A549 (cell line): ENCODE measurements at regions not wholly inside any gene's neighbourhood (a gene's known extent, or its start where the extent isn't known, plus 50 kb on each side); places are given as distances from the start of the nearest gene placed in this dataset.

Source experiments
- CEBPB ChIP-seq, 2 experiments: fragments of >200 bp in 1 of 2; sonication (Bioruptor Twin) in 1 of 2; formaldehyde crosslinking in 1 of 2; IDR thresholded peaks; 2 replicates each; pipeline ENCODE4 v1.6.1; 2012 to 2016
- CTCF ChIP-seq: fragments of >200 bp; sonication (Bioruptor Twin); formaldehyde crosslinking; IDR thresholded peaks from 3 replicates; pipeline ENCODE4 v1.5.1; 2016
- EP300 ChIP-seq, 2 experiments: fragments of >200 bp; sonication (Bioruptor Twin); formaldehyde crosslinking; IDR thresholded peaks; 2 replicates in 1 of 2; 3 replicates in 1 of 2; pipeline ENCODE4 v1.6.1; 2016 to 2017
- GATA3 ChIP-seq: IDR thresholded peaks from 2 replicates; pipeline ENCODE4 v1.6.1; 2012; ENCODE audit warnings: borderline replicate concordance
- HMGXB4 ChIP-seq: fragments of 250-450 bp; sonication (Bioruptor Pico); IDR thresholded peaks from 2 replicates; pipeline ENCODE4 v1.5.0; 2021; ENCODE audit warnings: mild to moderate bottlenecking, moderate library complexity, borderline replicate concordance
- MAX ChIP-seq: IDR thresholded peaks from 2 replicates; pipeline ENCODE4 v1.6.1; 2012
- MAZ ChIP-seq: fragments of 150-350 bp; IDR thresholded peaks from 2 replicates; pipeline ENCODE4 v1.6.1; 2014; ENCODE audit warnings: antibody characterized with exemption, low read depth, low read length, borderline replicate concordance
- POLR2A ChIP-seq: IDR thresholded peaks from 2 replicates; pipeline ENCODE4 v1.6.1; 2012; ENCODE audit warnings: mild to moderate bottlenecking, low read length
- TP53 ChIP-seq: fragments of 250-450 bp; sonication (Bioruptor Pico); IDR thresholded peaks from 2 replicates; pipeline ENCODE4 v1.5.0; 2021; ENCODE audit warnings: mild to moderate bottlenecking, moderate library complexity
- USF2 ChIP-seq: fragments of 450-650 bp; IDR thresholded peaks from 2 replicates; pipeline ENCODE4 v1.6.1; 2014; ENCODE audit warnings: antibody characterized with exemption

- TF ChIP-seq USF2 (no peak), HMGXB4 (CRISPR knock-in tag) (no peak), MAX (no peak), POLR2A (no peak), TP53 (CRISPR knock-in tag) (no peak), CEBPB (IDR thresholded peaks at IDR 0.05) (no peak), CTCF (no peak), EP300 (IDR thresholded peaks at IDR 0.05) (no peak), MAZ (no peak), GATA3 (no peak)
These were observed 1239.4 kb downstream of the TECRL start for GRCh38 chr4:63169836-63170235.
